ENCODE measurements at regions not wholly inside any gene's neighbourhood (a gene's known extent, or its start where the extent isn't known, plus 50 kb on each side); places are given as distances from the start of the nearest gene placed in this dataset.

DNA sequence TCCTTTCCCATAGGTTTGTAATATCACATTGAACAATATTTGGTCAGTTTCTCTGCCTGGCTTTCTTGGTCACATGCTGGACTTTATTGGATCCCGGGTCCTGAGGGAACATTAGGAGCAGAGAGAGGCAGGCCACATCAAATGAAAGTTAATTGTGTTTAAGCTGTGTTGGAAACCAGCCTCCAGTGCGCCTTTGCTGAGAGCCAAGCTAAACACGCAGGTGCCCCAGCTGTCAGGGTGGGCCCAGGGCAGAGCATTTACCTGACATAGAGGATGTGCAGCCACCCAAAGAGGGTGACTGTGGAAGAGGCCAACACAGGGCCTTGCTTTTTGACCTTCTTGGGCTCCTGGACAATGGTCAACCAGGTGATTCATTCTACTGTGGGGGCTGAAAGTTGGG, 149.3 kb downstream of the EBLN2 start:
- no peak for DNase-seq
- intact Hi-C loops (cut with DNase I; ENCODE audit: low total_unique reads) = no loop called here
- Histone ChIP-seq H3K9me3 (no peaks in the 10 kb centered on the region), H3K4me3 (no peak overlapping the region), H3K27me3 (replicated peaks in 1 of 7) (no peaks in the 10 kb centered on the region), H3K27ac (no peak overlapping the region), H3K4me1 (no peaks in the 10 kb centered on the region), H3K36me3 (no peaks in the 10 kb centered on the region)
- TF ChIP-seq POLR2A (IDR thresholded peaks at IDR 0.05) = no peak
- no peak for TF ChIP-seq POLR2AphosphoS5 (IDR thresholded peaks at IDR 0.05)
- TF ChIP-seq, protein P1, sequence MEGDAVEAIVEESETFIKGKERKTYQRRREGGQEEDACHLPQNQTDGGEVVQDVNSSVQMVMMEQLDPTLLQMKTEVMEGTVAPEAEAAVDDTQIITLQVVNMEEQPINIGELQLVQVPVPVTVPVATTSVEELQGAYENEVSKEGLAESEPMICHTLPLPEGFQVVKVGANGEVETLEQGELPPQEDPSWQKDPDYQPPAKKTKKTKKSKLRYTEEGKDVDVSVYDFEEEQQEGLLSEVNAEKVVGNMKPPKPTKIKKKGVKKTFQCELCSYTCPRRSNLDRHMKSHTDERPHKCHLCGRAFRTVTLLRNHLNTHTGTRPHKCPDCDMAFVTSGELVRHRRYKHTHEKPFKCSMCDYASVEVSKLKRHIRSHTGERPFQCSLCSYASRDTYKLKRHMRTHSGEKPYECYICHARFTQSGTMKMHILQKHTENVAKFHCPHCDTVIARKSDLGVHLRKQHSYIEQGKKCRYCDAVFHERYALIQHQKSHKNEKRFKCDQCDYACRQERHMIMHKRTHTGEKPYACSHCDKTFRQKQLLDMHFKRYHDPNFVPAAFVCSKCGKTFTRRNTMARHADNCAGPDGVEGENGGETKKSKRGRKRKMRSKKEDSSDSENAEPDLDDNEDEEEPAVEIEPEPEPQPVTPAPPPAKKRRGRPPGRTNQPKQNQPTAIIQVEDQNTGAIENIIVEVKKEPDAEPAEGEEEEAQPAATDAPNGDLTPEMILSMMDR (IDR thresholded peaks at IDR 0.05 in 8 of 11, conservative IDR thresholded peaks at IDR 0.05 in 3 of 11) = no peak
- 93 to 99% (median 94%) methylated on average over 3 of the region's 3 CpGs for WGBS, 5 donors

GRCh38 chr3:73212683-73213082, 151.2 kb downstream of the EBLN2 start:
- no peaks in the 10 kb centered on the region for H3K9me3 ChIP-seq
- WGBS, 5 donors = 44 to 58% (median 53%) methylated on average over 3 of the region's 3 CpGs
- no peaks in the 10 kb centered on the region for H3K36me3 ChIP-seq
- H3K27me3 ChIP-seq (replicated peaks in 1 of 7) = no peaks in the 10 kb centered on the region
- no peak for TF ChIP-seq POLR2A (IDR thresholded peaks at IDR 0.05)
- TF ChIP-seq, protein P1 (IDR thresholded peaks at IDR 0.05 in 8 of 11, conservative IDR thresholded peaks at IDR 0.05 in 3 of 11) = no peak
- no peak for TF ChIP-seq POLR2AphosphoS5 (IDR thresholded peaks at IDR 0.05)
- H3K27ac ChIP-seq = no peak overlapping the region
- H3K4me3 ChIP-seq = no peak overlapping the region
- intact Hi-C loops (cut with DNase I; ENCODE audit: low total_unique reads) = no loop called here
- no peaks in the 10 kb centered on the region for H3K4me1 ChIP-seq
- DNase-seq = no peak

- no peak overlapping the region for H3K4me3 ChIP-seq
- WGBS, 5 donors = 60 to 100% (median 89%) methylated on average over 1 of the region's 1 CpG
These were observed 152.4 kb downstream of the EBLN2 start for GRCh38 chr3:73213896-73214295.

GRCh38 chr3:73214846-73215245, 153.4 kb downstream of the EBLN2 start:
- Histone ChIP-seq H3K27ac (no peak overlapping the region), H3K36me3 (no peaks in the 10 kb centered on the region)
- intact Hi-C loops (cut with DNase I; ENCODE audit: low total_unique reads) = no loop called here

More at GRCh38 chr3:73213896-73214295, 152.4 kb downstream of the EBLN2 start:
- H3K27ac ChIP-seq = no peak overlapping the region
- TF ChIP-seq POLR2AphosphoS5 (IDR thresholded peaks at IDR 0.05) = no peak
- TF ChIP-seq POLR2A (IDR thresholded peaks at IDR 0.05) = no peak
- TF ChIP-seq, protein P1 (IDR thresholded peaks at IDR 0.05 in 8 of 11, conservative IDR thresholded peaks at IDR 0.05 in 3 of 11) = no peak
- no peaks in the 10 kb centered on the region for H3K4me1 ChIP-seq
- H3K27me3 ChIP-seq (replicated peaks in 1 of 7) = no peaks in the 10 kb centered on the region
- intact Hi-C loops (cut with DNase I; ENCODE audit: low total_unique reads) = no loop called here
- H3K9me3 ChIP-seq = no peaks in the 10 kb centered on the region
- DNase-seq = no peak
- no peaks in the 10 kb centered on the region for H3K36me3 ChIP-seq

More at GRCh38 chr3:73214846-73215245, 153.4 kb downstream of the EBLN2 start:
- no peaks in the 10 kb centered on the region for H3K4me1 ChIP-seq
- no peak for DNase-seq
- no peak overlapping the region for H3K4me3 ChIP-seq
- WGBS, 5 donors = 89 to 98% (median 89%) methylated on average over 2 of the region's 2 CpGs
- TF ChIP-seq, protein P1 (IDR thresholded peaks at IDR 0.05 in 8 of 11, conservative IDR thresholded peaks at IDR 0.05 in 3 of 11) = no peak
- TF ChIP-seq POLR2AphosphoS5 (IDR thresholded peaks at IDR 0.05) (no peak), POLR2A (IDR thresholded peaks at IDR 0.05) (no peak)
- no peaks in the 10 kb centered on the region for H3K27me3 ChIP-seq (replicated peaks in 1 of 7)
- H3K9me3 ChIP-seq = no peaks in the 10 kb centered on the region
